HCT116 (cell line): ENCODE measurements at regions not wholly inside any gene's neighbourhood (a gene's known extent, or its start where the extent isn't known, plus 50 kb on each side); places are given as distances from the start of the nearest gene placed in this dataset.

Experiments used
- ATAC-seq: fragments of 200-7000 bp; cut with Tn5 transposase; 2 replicates; pipeline ENCODE4 v1.9.1; 2020; ENCODE audit warnings: mild to moderate bottlenecking, moderate library complexity
- BruUV-seq: library from RNA; stranded (reverse); fragments of 400-500 nt; replicated peaks from 2 replicates; lab custom pipeline; 2021; lab: Mats Ljungman, UMichigan
- CTCF ChIA-PET: fragments of 300-600 bp; sonication (Branson Sonifier 250); formaldehyde crosslinking; loops from one replicate; lab custom pipeline; 2021; ENCODE audit warnings: antibody characterized with exemption; lab: Charles Lee
- POLR2A ChIA-PET: fragments of 300-600, 350-600 bp; sonication (Branson Sonifier 250); formaldehyde crosslinking; loops from one replicate; lab custom pipeline; 2021; ENCODE audit warnings: antibody characterized with exemption; lab: Charles Lee
- RAD21 ChIA-PET, 2 experiments: fragments of 300-600 bp; sonication (Branson Sonifier 250); formaldehyde crosslinking; loops; one replicate each; lab custom pipeline; 2023; ENCODE audit warnings: low total read pairs in 2 of 2; ENCODE audit not compliant: uncharacterized antibody in 2 of 2, unreplicated experiment in 2 of 2, low non-redundant PET in 1 of 2; lab: Charles Lee
- DNase-seq: peaks from one replicate; pipeline ENCODE4 v3.0.0-alpha.2; 2010; ENCODE audit warnings: low read depth, low spot score
- H2AFZ ChIP-seq: fragments of 200-600 bp; shearing (Covaris generic), sonication (generic); 2 replicates; pipeline ENCODE4 v1.6.1; 2017; ENCODE audit warnings: low read depth, mixed run types, mixed read lengths, antibody characterized with exemption, low read length; ENCODE audit not compliant: poor library complexity, severe bottlenecking
- H3K27ac ChIP-seq: 2 replicates; pipeline ENCODE4 v1.5.1; 2012; ENCODE audit warnings: low read depth, low read length
- H3K27me3 ChIP-seq: fragments of 200-600 bp; sonication (generic); 2 replicates; pipeline ENCODE4 v1.6.1; 2016; ENCODE audit warnings: mixed run types, low read length, mixed read lengths; ENCODE audit not compliant: insufficient read depth
- H3K36me3 ChIP-seq, 2 experiments: fragments of 200-500 bp in 1 of 2; fragments of 200-600 bp in 1 of 2; sonication (Bioruptor generic) in 1 of 2; sonication (generic) in 1 of 2; 2 replicates each; pipeline versions ENCODE4 v1.5.1 to v1.6.1; 2014 to 2016; ENCODE audit warnings: low read length in 2 of 2, inconsistent platforms in 1 of 2, mixed read lengths in 1 of 2, mixed run types in 1 of 2; ENCODE audit not compliant: insufficient read depth in 2 of 2, control insufficient read depth in 1 of 2
- H3K4me1 ChIP-seq, 2 experiments: fragments of 200-600 bp in 1 of 2; sonication (generic) in 1 of 2; 2 replicates each; pipeline versions ENCODE4 v1.5.1 to v1.6.1; 2012 to 2017; ENCODE audit warnings: low read length in 2 of 2, inconsistent platforms in 1 of 2, mild to moderate bottlenecking in 1 of 2, mixed read lengths in 1 of 2, mixed run types in 1 of 2, moderate library complexity in 1 of 2; ENCODE audit not compliant: insufficient read depth in 2 of 2, control insufficient read depth in 1 of 2
- H3K4me2 ChIP-seq: fragments of 200-600 bp; sonication (generic); 2 replicates; pipeline ENCODE4 v1.6.1; 2017; ENCODE audit warnings: mixed run types, low read length, mixed read lengths
- H3K4me3 ChIP-seq, 2 experiments: fragments of 200-600 bp in 1 of 2; sonication (generic) in 1 of 2; replicated peaks in 1 of 2; 2 replicates each; pipeline ENCODE4 v1.5.1; 2011 to 2016; ENCODE audit warnings: low read length in 2 of 2, control low read depth in 1 of 2, low read depth in 1 of 2, mild to moderate bottlenecking in 1 of 2, mixed read lengths in 1 of 2, mixed run types in 1 of 2
- H3K79me2 ChIP-seq: fragments of 200-600 bp; sonication (generic); 2 replicates; pipeline ENCODE4 v1.6.1; 2017; ENCODE audit warnings: mild to moderate bottlenecking, mixed run types, low read length, moderate library complexity, mixed read lengths; ENCODE audit not compliant: insufficient read depth
- H3K9ac ChIP-seq: fragments of 200-600 bp; sonication (generic); 2 replicates; pipeline ENCODE4 v1.6.1; 2016; ENCODE audit warnings: low read length, mixed read lengths
- H3K9me2 ChIP-seq: fragments of 200-600 bp; sonication (generic), shearing (Covaris generic); 2 replicates; pipeline ENCODE4 v1.6.1; 2017; ENCODE audit warnings: mixed run types, mild to moderate bottlenecking, moderate library complexity; ENCODE audit not compliant: insufficient read depth
- H3K9me3 ChIP-seq, 2 experiments: fragments of 200-500 bp in 1 of 2; fragments of 200-600 bp in 1 of 2; sonication (Bioruptor generic) in 1 of 2; sonication (generic) in 1 of 2; 2 replicates each; pipeline ENCODE4 v1.6.1; 2014 to 2017; ENCODE audit warnings: low read length in 2 of 2, mixed read lengths in 2 of 2, inconsistent platforms in 1 of 2, low read depth in 1 of 2, mild to moderate bottlenecking in 1 of 2, mixed run types in 1 of 2, moderate library complexity in 1 of 2; ENCODE audit not compliant: control insufficient read depth in 1 of 2, insufficient read depth in 1 of 2
- H4K20me1 ChIP-seq: fragments of 200-600 bp; sonication (generic), shearing (Covaris generic); 2 replicates; pipeline ENCODE4 v1.6.1; 2017; ENCODE audit warnings: mixed run types, mild to moderate bottlenecking, moderate library complexity; ENCODE audit not compliant: insufficient read depth
- CBX3 ChIP-seq: IDR thresholded peaks from 2 replicates; pipeline ENCODE4 v1.6.1; 2012; ENCODE audit warnings: low read depth
- CEBPB ChIP-seq: IDR thresholded peaks from 2 replicates; pipeline ENCODE4 v1.6.1; 2012; ENCODE audit warnings: low read depth
- EGR1 ChIP-seq: IDR thresholded peaks from 2 replicates; pipeline ENCODE4 v1.6.1; 2012; ENCODE audit warnings: low read depth
- ELF1 ChIP-seq: IDR thresholded peaks from 2 replicates; pipeline ENCODE4 v1.6.1; 2012; ENCODE audit warnings: low read depth, borderline replicate concordance
- FOSL1 ChIP-seq: IDR thresholded peaks from 2 replicates; pipeline ENCODE4 v1.6.1; 2012; ENCODE audit warnings: low read depth
- JUND ChIP-seq: IDR thresholded peaks from 2 replicates; pipeline ENCODE4 v1.6.1; 2012
- POLR2A ChIP-seq: IDR thresholded peaks from 2 replicates; pipeline ENCODE4 v1.7.0; 2011; ENCODE audit warnings: borderline replicate concordance; ENCODE audit not compliant: insufficient read depth, insufficient read length; ENCODE audit errors: extremely low read depth
- RAD21 ChIP-seq: IDR thresholded peaks from 2 replicates; pipeline ENCODE4 v1.6.1; 2012; ENCODE audit warnings: low read depth, mild to moderate bottlenecking
- YY1 ChIP-seq: IDR thresholded peaks from 2 replicates; pipeline ENCODE4 v1.6.1; 2011; ENCODE audit warnings: low read length, low read depth, moderate library complexity, mild to moderate bottlenecking; ENCODE audit not compliant: insufficient replicate concordance; ENCODE audit errors: extremely low read depth
- ZBTB33 ChIP-seq: IDR thresholded peaks from 2 replicates; pipeline ENCODE4 v1.6.1; 2011; ENCODE audit warnings: mild to moderate bottlenecking, low read length, moderate library complexity; ENCODE audit not compliant: insufficient replicate concordance; ENCODE audit errors: extremely low read depth
- ZFX ChIP-seq: fragments of 450-650 bp; IDR thresholded peaks from 2 replicates; pipeline ENCODE4 v1.6.1; 2017
- ZNF274 ChIP-seq: fragments of 200-500 bp; sonication (Bioruptor generic); IDR thresholded peaks from 2 replicates; pipeline ENCODE4 v1.6.1; 2014; ENCODE audit warnings: mild to moderate bottlenecking, low read depth, low read length, inconsistent platforms
- intact Hi-C: fragments of 100-400 bp; cut with micrococcal nuclease; formaldehyde crosslinking; loops from 2 replicates; pipeline ENCODE4 v1.10.0; 2022
- TF ChIP-seq, protein P1 (sequence below), 3 experiments: fragments of 200-600 bp in 1 of 3; sonication (generic) in 1 of 3; IDR thresholded peaks in 2 of 3; conservative IDR thresholded peaks in 1 of 3; 2 replicates each; pipeline ENCODE4 v1.5.1; 2012 to 2017; ENCODE audit warnings: low read depth in 2 of 3, low read length in 2 of 3, antibody characterized with exemption in 1 of 3, borderline replicate concordance in 1 of 3, control low read depth in 1 of 3, mild to moderate bottlenecking in 1 of 3, mixed read lengths in 1 of 3, mixed run types in 1 of 3, moderate library complexity in 1 of 3; ENCODE audit not compliant: insufficient read depth in 1 of 3
- TF ChIP-seq, protein P2 (sequence below): IDR thresholded peaks from 2 replicates; pipeline ENCODE4 v1.6.1; 2012; ENCODE audit warnings: low read depth

- TF ChIP-seq, protein P1, sequence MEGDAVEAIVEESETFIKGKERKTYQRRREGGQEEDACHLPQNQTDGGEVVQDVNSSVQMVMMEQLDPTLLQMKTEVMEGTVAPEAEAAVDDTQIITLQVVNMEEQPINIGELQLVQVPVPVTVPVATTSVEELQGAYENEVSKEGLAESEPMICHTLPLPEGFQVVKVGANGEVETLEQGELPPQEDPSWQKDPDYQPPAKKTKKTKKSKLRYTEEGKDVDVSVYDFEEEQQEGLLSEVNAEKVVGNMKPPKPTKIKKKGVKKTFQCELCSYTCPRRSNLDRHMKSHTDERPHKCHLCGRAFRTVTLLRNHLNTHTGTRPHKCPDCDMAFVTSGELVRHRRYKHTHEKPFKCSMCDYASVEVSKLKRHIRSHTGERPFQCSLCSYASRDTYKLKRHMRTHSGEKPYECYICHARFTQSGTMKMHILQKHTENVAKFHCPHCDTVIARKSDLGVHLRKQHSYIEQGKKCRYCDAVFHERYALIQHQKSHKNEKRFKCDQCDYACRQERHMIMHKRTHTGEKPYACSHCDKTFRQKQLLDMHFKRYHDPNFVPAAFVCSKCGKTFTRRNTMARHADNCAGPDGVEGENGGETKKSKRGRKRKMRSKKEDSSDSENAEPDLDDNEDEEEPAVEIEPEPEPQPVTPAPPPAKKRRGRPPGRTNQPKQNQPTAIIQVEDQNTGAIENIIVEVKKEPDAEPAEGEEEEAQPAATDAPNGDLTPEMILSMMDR (IDR thresholded peaks at IDR 0.05 in 2 of 3, conservative IDR thresholded peaks at IDR 0.05 in 1 of 3; ENCODE audit: borderline replicate concordance in 1 of 3, insufficient read depth in 1 of 3, low read depth in 2 of 3, low read length in 2 of 3) = no peak
- TF ChIP-seq, all 23 proteins: peak for 0
Measured at GRCh38 chr4:68748181-68748991, 67.4 kb upstream of the UGT2B10 start (continued).

- peaks cover 0 to 8% of the 10 kb centered on the region in 2 experiments; a peak in 1 of 4 replicates for H3K4me1 ChIP-seq
- H3K4me3 ChIP-seq = no peak overlapping the region
- no peaks in the 10 kb centered on the region for H3K9me3 ChIP-seq
- H3K79me2 ChIP-seq = no peaks in the 10 kb centered on the region
- H3K27ac ChIP-seq = no peak overlapping the region
- H3K27me3 ChIP-seq = no peaks in the 10 kb centered on the region
- intact Hi-C loops = no loop called here
- no peaks in the 10 kb centered on the region for H4K20me1 ChIP-seq
- POLR2A ChIA-PET = no interaction called here
- CTCF ChIA-PET = no interaction called here
- RAD21 ChIA-PET = no interaction called here
- DNase-seq (no peak), ATAC-seq (no peak)
- no peaks in the 10 kb centered on the region for H3K9me2 ChIP-seq
- H2AFZ ChIP-seq = no peak overlapping the region
- no peak overlapping the region for H3K4me2 ChIP-seq
- H3K9ac ChIP-seq = no peak overlapping the region
- H3K36me3 ChIP-seq = no peaks in the 10 kb centered on the region
- BruUV-seq = no TSS peak
- TF ChIP-seq ZNF274 (no peak), CEBPB (no peak), POLR2A (no peak), EGR1 (no peak), YY1 (no peak), RAD21 (no peak), FOSL1 (no peak), ZFX (no peak), ELF1 (no peak), ZBTB33 (no peak), JUND (no peak), CBX3 (no peak)
- TF ChIP-seq, protein P2, sequence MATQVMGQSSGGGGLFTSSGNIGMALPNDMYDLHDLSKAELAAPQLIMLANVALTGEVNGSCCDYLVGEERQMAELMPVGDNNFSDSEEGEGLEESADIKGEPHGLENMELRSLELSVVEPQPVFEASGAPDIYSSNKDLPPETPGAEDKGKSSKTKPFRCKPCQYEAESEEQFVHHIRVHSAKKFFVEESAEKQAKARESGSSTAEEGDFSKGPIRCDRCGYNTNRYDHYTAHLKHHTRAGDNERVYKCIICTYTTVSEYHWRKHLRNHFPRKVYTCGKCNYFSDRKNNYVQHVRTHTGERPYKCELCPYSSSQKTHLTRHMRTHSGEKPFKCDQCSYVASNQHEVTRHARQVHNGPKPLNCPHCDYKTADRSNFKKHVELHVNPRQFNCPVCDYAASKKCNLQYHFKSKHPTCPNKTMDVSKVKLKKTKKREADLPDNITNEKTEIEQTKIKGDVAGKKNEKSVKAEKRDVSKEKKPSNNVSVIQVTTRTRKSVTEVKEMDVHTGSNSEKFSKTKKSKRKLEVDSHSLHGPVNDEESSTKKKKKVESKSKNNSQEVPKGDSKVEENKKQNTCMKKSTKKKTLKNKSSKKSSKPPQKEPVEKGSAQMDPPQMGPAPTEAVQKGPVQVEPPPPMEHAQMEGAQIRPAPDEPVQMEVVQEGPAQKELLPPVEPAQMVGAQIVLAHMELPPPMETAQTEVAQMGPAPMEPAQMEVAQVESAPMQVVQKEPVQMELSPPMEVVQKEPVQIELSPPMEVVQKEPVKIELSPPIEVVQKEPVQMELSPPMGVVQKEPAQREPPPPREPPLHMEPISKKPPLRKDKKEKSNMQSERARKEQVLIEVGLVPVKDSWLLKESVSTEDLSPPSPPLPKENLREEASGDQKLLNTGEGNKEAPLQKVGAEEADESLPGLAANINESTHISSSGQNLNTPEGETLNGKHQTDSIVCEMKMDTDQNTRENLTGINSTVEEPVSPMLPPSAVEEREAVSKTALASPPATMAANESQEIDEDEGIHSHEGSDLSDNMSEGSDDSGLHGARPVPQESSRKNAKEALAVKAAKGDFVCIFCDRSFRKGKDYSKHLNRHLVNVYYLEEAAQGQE = no peak
- TF ChIP-seq, protein P1 (IDR thresholded peaks at IDR 0.05 in 2 of 3, conservative IDR thresholded peaks at IDR 0.05 in 1 of 3; ENCODE audit: borderline replicate concordance in 1 of 3, insufficient read depth in 1 of 3, low read depth in 2 of 3, low read length in 2 of 3) = no peak
Measured at GRCh38 chr4:68750555-68750954, 65.2 kb upstream of the UGT2B10 start.
